B cell (primary cell): ENCODE measurements at regions not wholly inside any gene's neighbourhood (a gene's known extent, or its start where the extent isn't known, plus 50 kb on each side); places are given as distances from the start of the nearest gene placed in this dataset.

ENCODE experiments used
- CTCF ChIP-seq: fragments of 200-600 bp; IDR thresholded peaks from one replicate; pipeline ENCODE4 v1.8.0; 2022; ENCODE audit warnings: antibody characterized with exemption, mild to moderate bottlenecking
- EZH2 ChIP-seq: IDR thresholded peaks from 2 replicates; pipeline ENCODE4 v1.6.1; 2012; ENCODE audit warnings: borderline replicate concordance, low read depth, mild to moderate bottlenecking, moderate library complexity, low read length; ENCODE audit not compliant: insufficient read depth, poor library complexity, severe bottlenecking

GRCh38 chr5:5688925-5689310 is 266.4 kb downstream of the ICE1 start:
- TF ChIP-seq CTCF (no peak), EZH2 (no peak)
